Loucy (cell line): ENCODE measurements at regions not wholly inside any gene's neighbourhood (a gene's known extent, or its start where the extent isn't known, plus 50 kb on each side); places are given as distances from the start of the nearest gene placed in this dataset.

Experiments used
- EZH2phosphoT487 ChIP-seq: fragments of 200-600 bp; IDR thresholded peaks from 2 replicates; pipeline ENCODE4 v1.6.1; 2018; ENCODE audit warnings: antibody characterized with exemption, mild to moderate bottlenecking, moderate library complexity, borderline replicate concordance
- TF ChIP-seq, protein P1 (sequence below): fragments of 200-600 bp; sonication (generic); conservative IDR thresholded peaks from 2 replicates; pipeline ENCODE4 v1.5.1; 2014; ENCODE audit warnings: mild to moderate bottlenecking, antibody characterized with exemption, low read length

GRCh38 chr15:77714555-77714954 lies 81.8 kb upstream of the LINGO1 start:
- no peak for TF ChIP-seq EZH2phosphoT487
- TF ChIP-seq, protein P1, sequence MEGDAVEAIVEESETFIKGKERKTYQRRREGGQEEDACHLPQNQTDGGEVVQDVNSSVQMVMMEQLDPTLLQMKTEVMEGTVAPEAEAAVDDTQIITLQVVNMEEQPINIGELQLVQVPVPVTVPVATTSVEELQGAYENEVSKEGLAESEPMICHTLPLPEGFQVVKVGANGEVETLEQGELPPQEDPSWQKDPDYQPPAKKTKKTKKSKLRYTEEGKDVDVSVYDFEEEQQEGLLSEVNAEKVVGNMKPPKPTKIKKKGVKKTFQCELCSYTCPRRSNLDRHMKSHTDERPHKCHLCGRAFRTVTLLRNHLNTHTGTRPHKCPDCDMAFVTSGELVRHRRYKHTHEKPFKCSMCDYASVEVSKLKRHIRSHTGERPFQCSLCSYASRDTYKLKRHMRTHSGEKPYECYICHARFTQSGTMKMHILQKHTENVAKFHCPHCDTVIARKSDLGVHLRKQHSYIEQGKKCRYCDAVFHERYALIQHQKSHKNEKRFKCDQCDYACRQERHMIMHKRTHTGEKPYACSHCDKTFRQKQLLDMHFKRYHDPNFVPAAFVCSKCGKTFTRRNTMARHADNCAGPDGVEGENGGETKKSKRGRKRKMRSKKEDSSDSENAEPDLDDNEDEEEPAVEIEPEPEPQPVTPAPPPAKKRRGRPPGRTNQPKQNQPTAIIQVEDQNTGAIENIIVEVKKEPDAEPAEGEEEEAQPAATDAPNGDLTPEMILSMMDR = no peak
